ENCODE measurements at regions not wholly inside any gene's neighbourhood (a gene's known extent, or its start where the extent isn't known, plus 50 kb on each side); places are given as distances from the start of the nearest gene placed in this dataset.

DNA sequence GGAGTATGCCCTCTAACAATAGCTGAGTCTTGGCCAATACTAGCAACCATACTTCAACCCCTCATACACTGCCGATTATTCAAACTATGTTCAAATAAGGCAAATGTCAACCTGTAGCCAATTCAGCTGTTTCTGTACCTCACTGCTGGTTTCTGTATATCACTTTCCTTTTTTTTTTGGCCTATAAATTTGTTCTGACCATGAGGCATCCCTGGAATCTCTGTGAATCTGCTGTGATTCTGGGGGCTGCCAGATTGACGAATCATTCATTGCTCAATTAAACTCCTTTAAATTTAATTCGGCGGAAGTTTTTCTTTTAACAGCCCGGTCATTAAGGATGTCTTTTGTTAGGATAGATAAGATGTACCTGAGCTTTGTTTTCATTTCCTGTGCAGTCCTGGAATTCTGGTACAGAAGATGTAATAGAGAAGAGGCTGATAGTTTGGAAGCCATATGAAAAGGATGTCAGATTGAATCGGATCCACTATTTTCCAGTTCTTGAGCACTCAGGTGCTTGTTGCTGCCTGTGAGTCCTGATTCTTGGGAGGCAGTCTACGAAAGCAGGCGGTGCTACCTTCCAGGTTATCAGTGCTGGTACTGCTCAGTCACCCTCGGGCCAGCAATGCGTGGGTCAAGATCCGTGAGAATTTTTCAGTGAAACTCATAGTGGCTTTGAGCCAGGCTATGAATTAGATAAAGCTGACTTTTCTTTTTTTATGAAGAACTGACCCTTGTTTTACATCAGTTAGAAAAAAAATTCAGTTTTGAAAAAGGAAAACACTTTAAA is 106.2 kb upstream of the TUT7 start:
- H3K4me3 ChIP-seq (ENCODE audit: control insufficient read depth, low read depth, low read length): no peak overlapping the region
- no peak for DNase-seq (ENCODE audit: low read depth)
- TF ChIP-seq, protein P1, sequence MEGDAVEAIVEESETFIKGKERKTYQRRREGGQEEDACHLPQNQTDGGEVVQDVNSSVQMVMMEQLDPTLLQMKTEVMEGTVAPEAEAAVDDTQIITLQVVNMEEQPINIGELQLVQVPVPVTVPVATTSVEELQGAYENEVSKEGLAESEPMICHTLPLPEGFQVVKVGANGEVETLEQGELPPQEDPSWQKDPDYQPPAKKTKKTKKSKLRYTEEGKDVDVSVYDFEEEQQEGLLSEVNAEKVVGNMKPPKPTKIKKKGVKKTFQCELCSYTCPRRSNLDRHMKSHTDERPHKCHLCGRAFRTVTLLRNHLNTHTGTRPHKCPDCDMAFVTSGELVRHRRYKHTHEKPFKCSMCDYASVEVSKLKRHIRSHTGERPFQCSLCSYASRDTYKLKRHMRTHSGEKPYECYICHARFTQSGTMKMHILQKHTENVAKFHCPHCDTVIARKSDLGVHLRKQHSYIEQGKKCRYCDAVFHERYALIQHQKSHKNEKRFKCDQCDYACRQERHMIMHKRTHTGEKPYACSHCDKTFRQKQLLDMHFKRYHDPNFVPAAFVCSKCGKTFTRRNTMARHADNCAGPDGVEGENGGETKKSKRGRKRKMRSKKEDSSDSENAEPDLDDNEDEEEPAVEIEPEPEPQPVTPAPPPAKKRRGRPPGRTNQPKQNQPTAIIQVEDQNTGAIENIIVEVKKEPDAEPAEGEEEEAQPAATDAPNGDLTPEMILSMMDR (IDR thresholded peaks at IDR 0.05; ENCODE audit: control insufficient read depth, insufficient read depth, low read depth, low read length, missing control alignments): no peak

- H3K4me3 ChIP-seq (ENCODE audit: control insufficient read depth, low read depth, low read length): no peak overlapping the region
- DNase-seq (ENCODE audit: low read depth): no peak
- TF ChIP-seq, protein P1 (IDR thresholded peaks at IDR 0.05; ENCODE audit: control insufficient read depth, insufficient read depth, low read depth, low read length, missing control alignments): no peak
These were observed 105.5 kb upstream of the TUT7 start for GRCh38 chr9:86459599-86460155.

- no peak for DNase-seq (ENCODE audit: low read depth)
- TF ChIP-seq, protein P1 (IDR thresholded peaks at IDR 0.05; ENCODE audit: control insufficient read depth, insufficient read depth, low read depth, low read length, missing control alignments): no peak
- H3K4me3 ChIP-seq (ENCODE audit: control insufficient read depth, low read depth, low read length): no peak overlapping the region
These were observed 105.0 kb upstream of the TUT7 start for GRCh38 chr9:86459191-86459590.

DNA sequence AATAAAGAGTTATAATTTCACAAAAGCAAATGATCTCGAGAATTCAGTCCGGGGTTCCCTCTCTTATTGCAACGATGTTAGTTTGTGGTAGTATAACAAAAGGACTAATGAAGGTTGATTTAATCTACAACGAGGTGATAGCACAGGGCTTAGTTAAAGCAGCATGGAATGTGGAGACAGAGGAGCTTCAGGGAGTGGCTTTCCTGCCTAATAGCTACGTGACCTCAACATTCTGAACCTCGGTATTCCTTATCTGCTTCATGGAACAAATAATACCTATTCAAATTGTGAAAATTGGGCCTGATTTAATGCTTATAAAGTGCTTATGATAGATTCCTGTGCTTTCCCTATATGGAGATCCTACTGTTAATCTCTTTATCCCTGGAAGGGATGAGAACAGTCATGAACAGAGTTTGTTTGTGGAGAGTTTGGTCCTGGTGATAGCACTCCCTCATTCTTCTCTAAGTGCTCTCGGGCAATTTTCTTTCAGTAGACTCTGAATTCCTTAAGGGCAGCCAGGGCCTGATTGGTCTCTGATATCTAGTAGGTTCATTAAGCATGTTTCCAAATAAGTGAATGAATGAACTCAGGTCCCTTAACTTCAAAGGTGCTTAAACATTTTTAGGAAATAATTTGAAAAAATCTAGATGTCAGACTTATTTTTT is 104.1 kb upstream of the TUT7 start:
- TF ChIP-seq, protein P1 (IDR thresholded peaks at IDR 0.05; ENCODE audit: control insufficient read depth, insufficient read depth, low read depth, low read length, missing control alignments): no peak
- no peak for DNase-seq (ENCODE audit: low read depth)
- H3K4me3 ChIP-seq (ENCODE audit: control insufficient read depth, low read depth, low read length): no peak overlapping the region

DNA sequence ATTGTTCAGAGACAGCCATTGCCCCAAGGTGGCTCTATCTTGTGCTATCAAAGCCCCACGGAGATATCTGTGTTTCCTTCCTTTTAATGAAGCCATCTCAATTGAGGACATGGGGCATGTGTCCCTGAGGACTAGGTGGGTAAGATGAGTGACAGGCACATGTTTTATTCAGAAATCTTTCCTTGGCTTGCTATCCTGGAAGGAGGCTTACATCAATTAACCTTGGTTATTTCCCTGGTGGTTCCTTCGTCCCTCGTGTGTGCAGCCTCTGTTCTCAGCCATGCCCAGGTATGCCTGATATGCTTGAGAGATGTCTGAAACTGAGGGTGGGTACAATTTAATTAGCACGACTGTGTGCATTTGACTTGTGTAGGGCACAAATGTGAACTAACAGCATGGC is 102.2 kb upstream of the TUT7 start:
- TF ChIP-seq, protein P1 (IDR thresholded peaks at IDR 0.05; ENCODE audit: control insufficient read depth, insufficient read depth, low read depth, low read length, missing control alignments): no peak
- no peak overlapping the region for H3K4me3 ChIP-seq (ENCODE audit: control insufficient read depth, low read depth, low read length)
- no peak for DNase-seq (ENCODE audit: low read depth)

GRCh38 chr9:86454701-86455615 is 100.7 kb upstream of the TUT7 start:
- TF ChIP-seq, protein P1 (IDR thresholded peaks at IDR 0.05; ENCODE audit: control insufficient read depth, insufficient read depth, low read depth, low read length, missing control alignments): no peak
- no peak overlapping the region for H3K4me3 ChIP-seq (ENCODE audit: control insufficient read depth, low read depth, low read length)
- no peak for DNase-seq (ENCODE audit: low read depth)

Measured in AG09309 (cell line).